ENCODE measurements at regions not wholly inside any gene's neighbourhood (a gene's known extent, or its start where the extent isn't known, plus 50 kb on each side); places are given as distances from the start of the nearest gene placed in this dataset.

DNA sequence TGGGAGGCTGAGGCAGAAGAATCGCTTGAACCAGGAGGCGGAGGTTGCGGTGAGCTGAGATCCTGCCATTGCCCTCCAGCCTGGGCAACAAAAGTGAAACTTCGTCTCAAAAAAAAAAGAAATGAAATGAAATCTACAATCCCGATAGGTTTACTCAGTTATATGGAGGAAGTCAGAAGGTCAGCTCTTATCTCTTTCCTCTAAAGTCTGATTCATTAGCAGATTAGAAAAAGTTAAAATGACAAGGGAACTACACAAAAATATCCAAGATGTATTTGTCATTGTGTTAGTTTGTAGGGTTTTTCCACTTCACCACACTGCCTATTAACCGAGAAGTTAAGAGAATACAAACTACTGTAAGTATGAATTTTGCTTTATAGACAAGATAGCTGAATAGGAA, 420.6 kb downstream of the SHQ1 start:
- no peak for DNase-seq

DNA sequence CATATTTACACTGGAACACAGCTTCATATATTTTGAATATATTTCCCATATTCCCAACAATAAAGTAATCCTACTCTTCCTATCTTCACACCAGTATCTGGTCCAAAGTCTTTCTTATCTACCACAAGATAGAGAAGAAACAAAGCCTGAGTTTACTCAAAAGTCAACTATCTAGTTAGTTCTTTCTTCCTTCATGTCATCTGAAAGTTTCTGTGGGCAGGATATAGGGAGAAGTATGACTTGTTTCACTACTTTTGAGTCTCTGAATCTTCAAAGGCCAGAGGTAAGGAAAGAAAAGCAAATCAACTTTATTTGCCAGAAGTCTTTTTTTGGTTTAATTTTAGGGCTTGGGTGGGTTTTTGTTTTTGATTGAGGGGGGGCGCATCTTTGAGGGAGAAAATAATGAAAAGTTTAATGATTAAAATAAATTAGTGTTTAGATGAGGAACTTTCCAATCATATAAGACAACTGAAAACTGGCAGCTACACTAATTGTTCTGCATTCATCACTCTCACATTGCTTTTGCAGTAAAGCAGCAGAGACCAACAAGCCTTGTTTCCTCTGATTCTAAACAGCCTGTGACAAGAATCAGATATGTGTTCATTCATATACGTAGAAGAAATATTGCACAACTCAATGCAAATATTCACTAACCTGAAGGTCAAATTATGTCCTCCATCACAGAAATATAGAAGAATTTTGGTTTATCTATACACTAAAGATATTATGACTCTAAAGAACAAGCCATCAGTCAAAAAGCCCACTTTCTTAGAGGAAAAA, 421.4 kb downstream of the SHQ1 start:
- no peak for DNase-seq

DNA sequence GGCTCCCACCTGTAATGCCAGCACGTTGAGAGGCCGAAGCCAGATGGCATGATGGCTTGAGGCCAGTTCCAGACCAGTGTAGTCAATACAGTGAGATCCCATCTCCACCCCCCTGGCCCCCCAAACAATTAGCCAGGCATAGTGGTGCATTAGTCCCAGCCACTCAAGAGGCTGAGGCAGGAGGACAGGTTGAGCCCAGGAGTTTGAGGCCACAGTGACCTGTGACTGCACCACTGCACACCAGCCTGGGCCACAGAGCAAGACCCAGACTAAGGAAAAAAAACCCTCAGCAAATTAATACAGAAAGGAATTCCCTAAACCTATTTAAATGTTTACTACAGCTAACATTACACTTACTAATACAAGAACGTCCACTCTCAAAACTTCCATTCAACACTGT, 424.6 kb downstream of the SHQ1 start:
- no peak for DNase-seq

DNA sequence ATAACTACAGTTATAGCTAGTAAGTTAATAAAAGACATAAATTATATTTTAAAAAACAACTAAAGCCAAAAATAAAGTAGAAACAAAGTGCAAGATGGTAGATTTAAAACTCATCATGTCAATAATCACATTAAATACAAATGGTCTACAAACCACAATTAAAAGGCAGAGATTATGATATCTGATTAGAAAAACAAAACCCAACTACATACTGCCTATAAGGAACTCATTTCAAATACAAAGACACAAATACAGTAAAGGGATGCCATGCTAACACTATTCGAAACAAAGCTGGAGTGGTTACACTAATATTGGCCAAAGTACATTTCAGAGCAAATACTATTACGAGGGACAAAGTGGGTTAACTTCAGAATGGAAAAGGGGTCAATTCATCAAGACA, 426.5 kb downstream of the SHQ1 start:
- DNase-seq: no peak

DNA sequence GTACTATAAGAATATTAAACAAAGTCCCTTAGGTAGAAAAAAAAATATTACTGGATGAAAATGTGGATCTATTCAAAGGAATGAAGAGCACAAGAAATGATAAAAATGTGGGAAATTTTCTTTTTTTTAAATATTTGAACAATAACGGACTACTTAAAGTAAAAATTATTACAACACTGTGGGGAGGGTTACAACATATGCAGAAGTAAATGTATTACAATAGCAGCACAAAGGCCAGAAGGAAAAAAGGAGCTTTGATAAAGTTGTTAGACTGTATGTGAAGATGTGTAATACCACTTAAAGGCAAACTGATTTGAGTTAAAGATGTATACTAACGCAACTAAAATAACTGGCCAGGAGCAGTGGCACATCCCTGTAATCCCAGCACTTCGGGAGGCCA, 427.1 kb downstream of the SHQ1 start:
- DNase-seq: no peak

DNA sequence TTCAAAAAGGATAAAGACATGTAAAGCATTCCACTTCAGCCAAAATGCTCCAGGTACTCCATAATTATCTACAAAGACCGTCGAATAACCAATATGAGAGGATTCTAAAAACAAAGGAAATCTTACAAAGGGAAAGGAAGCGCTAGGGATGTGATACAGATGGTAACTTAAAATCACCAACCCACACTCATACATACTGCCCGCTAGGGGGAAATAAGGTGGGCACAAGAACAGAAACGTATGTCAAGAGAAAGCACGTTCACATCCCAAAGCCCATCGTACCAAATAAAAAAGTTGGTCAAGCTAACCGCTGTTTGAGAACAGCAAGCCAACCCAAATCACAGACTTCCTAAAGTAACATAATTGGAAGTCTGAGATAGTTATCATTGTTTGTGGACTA, 429.4 kb downstream of the SHQ1 start:
- no peak for DNase-seq

DNA sequence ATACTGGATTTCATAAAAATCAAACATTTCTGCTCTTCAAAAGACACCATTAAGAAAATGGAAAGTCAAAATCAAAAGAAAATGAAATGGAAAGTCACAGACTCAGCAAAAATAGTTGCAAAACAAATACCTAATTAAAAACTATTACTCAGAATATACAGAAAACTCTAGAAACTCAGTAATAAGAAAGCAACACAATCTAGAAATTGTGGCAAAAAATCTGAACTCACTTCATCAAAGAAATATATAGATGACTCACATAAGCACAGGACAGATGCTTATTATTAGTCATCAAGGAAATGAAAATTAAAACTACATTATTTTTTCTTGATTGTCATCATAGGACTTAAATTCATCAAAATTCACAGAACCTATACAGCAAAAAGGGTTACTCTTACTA, 430.0 kb downstream of the SHQ1 start:
- no peak for DNase-seq

DNA sequence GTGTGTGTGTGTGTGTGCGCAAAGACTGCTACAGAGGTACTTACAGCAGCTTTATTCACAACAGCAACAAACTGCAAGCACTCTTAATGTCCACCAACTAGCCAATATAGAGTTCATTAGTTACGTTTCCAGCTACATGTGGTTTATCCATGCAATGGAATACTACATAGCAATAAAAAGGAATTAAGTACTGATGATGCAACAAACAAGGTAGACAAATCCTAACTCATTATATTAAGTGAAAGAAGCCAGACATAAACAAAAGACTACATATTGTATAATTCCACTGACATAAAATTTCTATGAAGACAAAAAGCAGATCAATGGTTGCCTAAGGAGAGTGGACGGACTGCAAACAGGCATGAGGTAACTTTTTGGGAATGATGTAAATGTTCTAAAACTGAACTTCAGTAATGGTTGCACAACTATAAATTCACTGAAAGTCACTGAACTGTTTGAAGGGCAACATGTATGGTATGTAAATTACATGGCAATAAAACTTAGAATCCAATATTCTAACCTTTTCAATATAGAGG, 433.7 kb downstream of the SHQ1 start:
- no peak for DNase-seq

DNA sequence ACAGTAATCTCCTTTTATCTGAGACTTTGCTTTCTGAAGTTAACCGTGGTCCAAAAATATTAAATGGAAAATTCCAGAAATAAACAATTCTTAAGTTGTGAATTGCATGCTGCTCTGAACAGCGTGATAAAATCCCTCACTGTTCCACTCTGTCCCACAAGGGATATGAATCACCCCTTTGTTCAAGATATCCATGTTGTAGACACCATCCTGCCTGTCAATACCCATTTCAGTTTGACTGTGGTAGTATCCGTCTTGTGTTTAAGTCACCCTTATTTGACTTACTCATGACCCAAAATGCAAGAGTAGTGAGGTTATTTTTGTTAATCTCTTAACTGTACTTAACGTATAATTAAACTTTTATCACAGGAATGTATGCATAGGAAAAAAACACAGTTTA, 435.0 kb downstream of the SHQ1 start:
- DNase-seq: no peak

DNA sequence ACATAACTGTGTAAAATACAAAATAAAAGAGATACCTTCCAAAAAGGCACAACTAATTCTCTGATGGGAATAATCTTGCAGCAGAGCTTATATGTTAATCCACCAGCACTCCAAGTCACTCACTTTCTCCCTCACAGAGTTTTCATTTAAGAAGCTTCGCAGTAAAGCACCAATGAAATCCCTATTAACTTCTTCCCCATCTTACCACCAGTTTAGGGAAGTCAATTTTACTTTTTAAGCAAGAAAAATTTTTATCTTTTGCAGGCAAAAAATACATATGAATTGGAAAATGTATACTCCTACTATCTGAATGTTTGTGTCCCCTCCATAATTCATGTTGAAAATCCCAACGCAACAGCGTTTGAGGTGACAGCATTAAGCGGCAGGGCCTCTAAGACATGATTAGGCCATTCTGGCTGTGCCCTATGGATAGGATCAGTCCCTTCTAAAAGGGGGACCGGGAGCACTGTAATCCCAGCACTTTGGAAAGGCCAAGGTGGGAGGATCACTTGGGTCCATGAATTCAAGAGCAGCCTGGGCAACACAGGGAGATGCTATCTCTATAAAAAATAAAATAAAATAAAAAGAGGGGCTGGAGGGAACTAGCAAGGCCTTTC, 435.8 kb downstream of the SHQ1 start:
- no peak for DNase-seq

DNA sequence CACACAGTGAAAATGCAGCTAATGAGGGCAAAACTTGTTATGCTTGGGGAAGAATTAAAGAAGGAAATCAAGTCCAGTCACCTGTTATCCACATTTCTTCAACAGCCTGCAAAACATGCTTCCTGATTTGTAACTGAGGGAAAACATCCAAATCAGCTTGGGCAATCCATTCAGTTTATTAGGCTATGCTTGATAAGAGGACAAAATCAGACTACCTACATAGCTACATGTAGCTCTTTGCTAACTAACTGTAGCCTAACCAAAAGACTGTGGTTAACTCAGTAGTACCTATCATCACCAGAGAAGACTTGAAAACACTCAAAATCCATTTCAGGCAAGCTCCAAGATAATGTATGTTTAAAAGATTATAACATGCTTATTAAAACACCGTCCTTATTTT, 436.4 kb downstream of the SHQ1 start:
- no peak for DNase-seq

DNA sequence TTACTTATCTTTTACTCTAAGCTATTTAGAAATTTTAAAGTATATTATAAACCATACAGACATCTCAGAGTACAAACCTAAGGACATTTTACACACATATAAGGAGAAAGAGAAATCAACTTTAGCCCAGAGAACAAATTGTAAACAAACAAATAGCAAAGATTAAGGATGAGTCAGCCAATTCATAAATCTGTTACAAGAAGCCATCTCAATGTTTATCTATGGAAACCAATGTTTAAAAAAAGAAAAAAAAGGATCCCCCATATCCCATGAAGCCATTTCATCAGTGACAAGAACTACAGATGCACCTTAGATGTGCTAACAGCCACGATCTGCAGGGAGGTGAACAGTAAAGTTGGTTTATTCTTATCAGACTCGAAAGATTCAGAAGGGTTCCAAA, 437.1 kb downstream of the SHQ1 start:
- no peak for DNase-seq

DNA sequence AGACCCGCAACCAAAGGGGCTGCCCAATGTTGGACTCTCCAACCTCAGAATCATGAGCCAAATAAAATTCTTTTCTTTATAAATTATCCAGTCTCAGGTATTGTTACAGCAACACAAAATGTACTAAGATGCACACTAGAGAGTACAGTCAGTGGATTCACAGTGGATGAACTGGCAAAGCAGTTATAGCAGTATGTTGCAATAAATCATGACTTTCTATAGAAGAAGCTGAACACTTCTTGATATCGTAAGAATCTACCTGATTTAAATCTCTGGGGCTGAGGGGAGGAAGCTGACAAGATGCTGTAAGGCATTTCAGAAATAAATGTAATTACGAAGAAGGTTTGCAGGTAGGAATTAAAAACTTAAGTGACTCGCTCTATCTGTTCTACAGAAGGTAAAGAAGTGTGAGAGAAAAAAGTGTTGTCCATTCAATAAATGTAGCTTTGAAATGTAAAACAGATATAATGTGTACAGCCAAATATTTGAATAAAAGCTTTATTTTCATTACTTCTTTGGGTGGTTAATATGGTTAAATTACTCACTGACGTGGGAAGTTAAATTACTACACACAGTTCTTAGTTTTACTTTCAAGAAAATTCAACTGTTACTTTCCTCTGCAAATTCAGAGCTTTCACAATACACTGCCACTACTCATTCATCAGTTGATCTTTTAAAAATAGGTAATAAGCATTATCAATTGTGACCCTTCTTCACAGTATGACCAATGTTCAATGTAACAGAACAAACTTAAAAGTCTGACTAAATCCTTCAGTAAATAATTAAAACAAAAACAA, 439.1 kb downstream of the SHQ1 start:
- DNase-seq: no peak

DNA sequence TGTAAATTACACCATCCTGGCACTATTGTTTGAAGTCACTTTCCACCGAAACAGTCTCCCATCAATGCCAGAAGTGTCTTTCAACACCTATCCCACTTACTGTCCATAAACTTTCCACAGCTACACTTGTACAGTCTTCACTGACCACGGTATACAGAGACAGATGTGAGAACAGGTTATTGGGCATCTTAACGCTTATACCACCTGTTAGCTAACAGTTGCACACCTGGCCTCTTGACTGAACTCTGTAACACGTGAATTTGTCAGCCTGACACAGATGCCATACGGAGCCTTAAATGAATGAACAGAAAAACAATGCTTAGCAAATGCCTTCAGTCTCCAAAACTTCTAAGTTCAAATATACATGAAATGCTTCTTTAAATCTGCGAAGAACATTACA, 440.5 kb downstream of the SHQ1 start:
- DNase-seq: no peak

DNA sequence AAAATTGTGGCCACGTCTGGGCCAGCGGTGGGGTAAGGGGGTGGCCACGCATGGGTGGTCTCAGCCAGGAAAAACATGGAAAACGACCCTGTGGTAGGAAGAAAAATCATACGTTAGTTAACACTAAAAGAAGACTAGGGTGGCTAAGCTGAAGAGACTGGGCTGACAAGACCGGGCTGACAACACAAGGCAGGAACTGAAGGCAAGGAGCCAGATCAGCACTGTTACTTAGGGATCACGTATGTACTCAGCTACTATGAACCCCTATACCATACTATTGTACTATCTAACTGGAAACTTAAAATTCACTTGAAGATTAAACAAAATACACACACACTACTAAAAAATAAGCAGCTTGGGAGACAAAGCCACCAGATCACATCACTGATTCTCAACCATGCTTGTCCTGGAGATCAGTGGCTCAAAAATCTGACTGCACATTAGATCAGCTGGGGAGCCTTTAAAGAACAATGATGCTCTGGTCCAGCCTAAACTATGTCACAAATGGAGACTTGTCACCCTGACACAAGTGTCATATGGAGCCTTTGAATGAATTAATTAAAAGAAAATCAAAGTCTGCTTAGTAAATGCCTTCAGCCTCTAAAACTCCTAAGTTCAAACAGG, 442.2 kb downstream of the SHQ1 start:
- no peak for DNase-seq

DNA sequence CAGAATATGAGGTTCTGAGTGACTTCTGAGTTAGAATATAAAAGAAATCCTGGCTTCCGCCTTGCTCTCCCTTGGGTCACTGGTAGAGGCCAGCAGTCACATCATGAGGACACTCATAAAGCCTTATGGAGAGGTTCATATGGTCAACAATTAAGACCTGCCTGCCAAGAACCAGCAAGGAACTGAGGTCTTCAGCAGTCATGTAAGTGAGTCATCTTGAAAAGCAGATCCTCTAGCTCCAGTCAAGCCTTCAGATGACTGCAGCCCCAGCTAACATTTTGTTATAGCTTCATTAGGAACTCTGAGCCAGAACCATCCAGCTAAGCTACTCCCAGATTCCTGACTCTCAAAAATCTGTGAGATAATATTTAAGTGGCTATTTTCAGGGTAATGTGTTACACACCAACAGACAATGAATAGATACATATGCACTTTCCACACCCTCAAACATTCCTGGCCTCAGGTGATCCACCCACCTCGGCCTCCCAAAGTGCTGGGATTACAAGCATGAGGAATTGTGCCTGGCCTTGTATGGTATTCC, 447.2 kb downstream of the SHQ1 start:
- no peak for DNase-seq

DNA sequence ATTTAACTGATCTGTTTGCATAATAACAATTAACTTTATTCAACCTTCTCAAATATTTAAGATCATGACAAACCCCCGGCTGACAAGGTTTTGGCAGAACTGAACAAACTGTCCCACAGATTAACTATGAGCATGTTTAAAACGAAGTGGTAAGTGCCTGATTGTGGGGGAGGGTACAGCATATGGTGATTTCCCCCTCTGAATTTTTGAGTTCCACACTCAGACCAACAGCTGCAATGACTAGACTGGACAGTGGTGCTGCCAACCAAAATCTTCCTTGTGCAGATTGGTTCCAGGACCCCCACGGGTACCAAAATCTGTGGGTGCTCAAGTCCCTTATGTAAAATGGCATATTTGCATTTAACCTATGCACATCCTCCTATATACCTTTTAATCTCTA, 449.5 kb downstream of the SHQ1 start:
- DNase-seq: no peak

DNA sequence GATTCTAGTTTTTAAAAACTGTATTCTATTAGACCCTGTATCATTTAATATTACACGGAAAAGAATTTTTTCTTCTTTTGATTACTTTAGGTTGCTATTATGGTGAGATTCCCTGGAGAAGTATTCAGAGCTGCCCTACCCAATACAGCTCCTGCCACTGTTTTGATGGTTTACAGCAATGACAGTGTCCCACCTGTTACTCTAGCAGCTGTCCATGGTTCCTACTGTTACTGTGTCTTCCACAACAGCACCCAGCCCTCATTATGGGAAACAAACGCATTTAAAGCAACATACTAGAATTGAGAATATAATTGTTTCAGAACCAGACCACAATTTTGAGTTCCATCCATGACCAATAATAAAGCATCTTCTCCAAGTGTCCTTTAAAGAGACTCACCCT, 450.7 kb downstream of the SHQ1 start:
- DNase-seq: no peak

DNA sequence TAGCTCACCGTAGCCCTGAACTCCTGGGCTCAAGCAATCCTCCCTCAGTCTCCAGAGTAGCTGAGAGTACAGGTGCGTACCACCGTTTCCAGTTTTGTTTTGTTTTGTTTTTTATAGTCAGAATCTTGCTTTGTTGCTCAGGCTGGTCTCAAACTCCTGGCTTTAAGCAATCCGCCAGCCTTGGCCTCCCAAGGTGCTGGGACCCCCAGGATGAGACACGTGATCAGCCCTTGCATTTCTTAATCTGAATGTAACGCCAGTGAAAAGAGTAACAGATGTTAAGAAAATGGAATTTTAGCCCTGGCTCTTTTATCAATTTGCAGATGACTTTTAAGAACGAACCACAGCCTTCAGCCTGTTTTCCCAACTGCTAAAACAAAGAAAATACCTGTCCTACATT, 451.3 kb downstream of the SHQ1 start:
- no peak for DNase-seq

DNA sequence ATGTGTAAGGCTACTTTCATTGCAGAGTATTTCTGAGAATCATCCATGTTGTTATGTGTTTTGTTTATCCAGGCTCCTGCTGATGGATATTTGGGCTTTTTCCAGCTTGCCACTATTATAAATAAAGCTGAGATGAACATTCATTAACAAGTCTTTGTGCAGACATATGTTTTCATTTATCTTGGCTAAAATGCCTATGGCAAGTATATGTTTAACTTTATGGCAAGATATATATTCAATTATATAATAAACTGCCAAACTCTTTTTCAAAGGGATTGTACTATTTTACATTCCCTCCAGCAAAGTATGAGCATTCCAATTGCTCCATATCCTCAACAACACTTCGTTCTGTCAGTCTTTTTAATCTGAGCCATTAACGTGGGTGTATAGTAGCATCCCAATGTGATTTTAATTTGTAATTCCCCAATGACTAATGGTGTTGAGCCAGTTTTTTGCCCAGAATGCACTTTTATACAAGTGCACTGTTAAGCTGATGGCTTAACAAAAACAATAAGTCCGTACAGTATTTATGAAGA, 452.4 kb downstream of the SHQ1 start:
- DNase-seq: no peak

DNA sequence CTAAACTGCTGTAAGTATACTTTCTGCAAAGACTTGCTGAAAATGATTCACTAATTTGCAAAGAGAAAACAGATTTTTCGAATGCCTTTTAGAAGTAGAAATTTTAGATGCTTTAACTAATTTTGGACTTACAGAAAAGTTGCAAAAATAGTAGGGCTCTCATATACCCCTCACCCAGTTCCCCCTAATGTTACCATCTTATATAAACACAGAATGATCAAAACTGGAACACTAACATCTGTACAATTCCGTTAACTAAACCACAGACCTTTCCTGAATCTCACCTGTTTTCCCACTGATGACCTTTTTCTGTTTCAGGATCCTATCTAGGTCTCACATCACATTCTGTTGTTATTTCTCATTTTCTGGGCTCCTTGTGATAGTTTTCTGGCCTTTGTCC, 454.8 kb downstream of the SHQ1 start:
- DNase-seq: no peak

DNA sequence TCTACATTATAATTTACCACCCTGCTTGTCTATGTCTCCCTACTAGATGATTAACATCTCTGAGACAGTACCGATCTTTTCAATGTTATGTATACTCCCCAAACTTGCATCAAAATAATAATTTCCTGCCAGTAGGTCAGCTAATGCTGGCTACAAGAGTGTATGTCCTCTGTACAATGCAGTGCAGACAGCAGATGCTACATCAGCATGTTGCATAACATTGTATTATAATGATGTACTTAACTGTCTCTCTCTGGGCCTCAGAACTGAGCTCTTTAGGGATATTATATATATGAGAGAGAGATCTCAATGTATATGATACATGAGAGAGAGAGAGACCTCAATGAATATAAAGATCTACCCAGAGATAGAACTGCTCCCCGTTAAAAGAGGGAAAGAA, 456.6 kb downstream of the SHQ1 start:
- no peak for DNase-seq

DNA sequence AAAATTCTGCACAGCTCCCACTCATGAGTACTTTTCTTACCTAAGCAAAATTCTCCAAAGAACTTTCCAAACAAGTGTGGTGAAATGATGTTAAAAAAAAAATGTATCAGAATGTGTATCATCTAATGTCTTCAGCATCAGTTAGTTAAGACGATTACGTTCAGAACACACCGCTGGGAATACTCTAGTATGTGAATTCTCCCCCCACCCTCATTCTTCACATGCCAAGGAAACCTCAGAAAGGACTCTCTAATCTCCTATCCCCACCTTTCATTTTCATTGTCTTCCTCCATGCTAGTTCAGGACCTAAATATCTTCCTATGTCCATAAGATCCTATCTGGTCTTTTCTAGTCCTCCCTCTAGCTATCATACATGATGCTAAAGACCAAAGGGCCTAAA, 457.4 kb downstream of the SHQ1 start:
- no peak for DNase-seq

Measured in activated CD4-positive, alpha-beta T cell treated with anti-CD3 and anti-CD28 coated beads, Interleukin-2, amount 50 U/mL, for 1 hour (primary cell).